HCT116 (cell line): ENCODE measurements at regions not wholly inside any gene's neighbourhood (a gene's known extent, or its start where the extent isn't known, plus 50 kb on each side); places are given as distances from the start of the nearest gene placed in this dataset.

Source experiments
- ATAC-seq: fragments of 200-7000 bp; cut with Tn5 transposase; 2 replicates; pipeline ENCODE4 v1.9.1; 2020; ENCODE audit warnings: mild to moderate bottlenecking, moderate library complexity
- BruUV-seq: library from RNA; stranded (reverse); fragments of 400-500 nt; replicated peaks from 2 replicates; lab custom pipeline; 2021; lab: Mats Ljungman, UMichigan
- CTCF ChIA-PET: fragments of 300-600 bp; sonication (Branson Sonifier 250); formaldehyde crosslinking; loops from one replicate; lab custom pipeline; 2021; ENCODE audit warnings: antibody characterized with exemption; lab: Charles Lee
- POLR2A ChIA-PET: fragments of 300-600, 350-600 bp; sonication (Branson Sonifier 250); formaldehyde crosslinking; loops from one replicate; lab custom pipeline; 2021; ENCODE audit warnings: antibody characterized with exemption; lab: Charles Lee
- RAD21 ChIA-PET, 2 experiments: fragments of 300-600 bp; sonication (Branson Sonifier 250); formaldehyde crosslinking; loops; one replicate each; lab custom pipeline; 2023; ENCODE audit warnings: low total read pairs in 2 of 2; ENCODE audit not compliant: uncharacterized antibody in 2 of 2, unreplicated experiment in 2 of 2, low non-redundant PET in 1 of 2; lab: Charles Lee
- DNase-seq: peaks from one replicate; pipeline ENCODE4 v3.0.0-alpha.2; 2010; ENCODE audit warnings: low read depth, low spot score
- H2AFZ ChIP-seq: fragments of 200-600 bp; shearing (Covaris generic), sonication (generic); 2 replicates; pipeline ENCODE4 v1.6.1; 2017; ENCODE audit warnings: low read depth, mixed run types, mixed read lengths, antibody characterized with exemption, low read length; ENCODE audit not compliant: poor library complexity, severe bottlenecking
- H3K27ac ChIP-seq: 2 replicates; pipeline ENCODE4 v1.5.1; 2012; ENCODE audit warnings: low read depth, low read length
- H3K27me3 ChIP-seq: fragments of 200-600 bp; sonication (generic); 2 replicates; pipeline ENCODE4 v1.6.1; 2016; ENCODE audit warnings: mixed run types, low read length, mixed read lengths; ENCODE audit not compliant: insufficient read depth
- H3K36me3 ChIP-seq, 2 experiments: fragments of 200-500 bp in 1 of 2; fragments of 200-600 bp in 1 of 2; sonication (Bioruptor generic) in 1 of 2; sonication (generic) in 1 of 2; 2 replicates each; pipeline versions ENCODE4 v1.5.1 to v1.6.1; 2014 to 2016; ENCODE audit warnings: low read length in 2 of 2, inconsistent platforms in 1 of 2, mixed read lengths in 1 of 2, mixed run types in 1 of 2; ENCODE audit not compliant: insufficient read depth in 2 of 2, control insufficient read depth in 1 of 2
- H3K4me1 ChIP-seq, 2 experiments: fragments of 200-600 bp in 1 of 2; sonication (generic) in 1 of 2; 2 replicates each; pipeline versions ENCODE4 v1.5.1 to v1.6.1; 2012 to 2017; ENCODE audit warnings: low read length in 2 of 2, inconsistent platforms in 1 of 2, mild to moderate bottlenecking in 1 of 2, mixed read lengths in 1 of 2, mixed run types in 1 of 2, moderate library complexity in 1 of 2; ENCODE audit not compliant: insufficient read depth in 2 of 2, control insufficient read depth in 1 of 2
- H3K4me2 ChIP-seq: fragments of 200-600 bp; sonication (generic); 2 replicates; pipeline ENCODE4 v1.6.1; 2017; ENCODE audit warnings: mixed run types, low read length, mixed read lengths
- H3K4me3 ChIP-seq, 2 experiments: fragments of 200-600 bp in 1 of 2; sonication (generic) in 1 of 2; replicated peaks in 1 of 2; 2 replicates each; pipeline ENCODE4 v1.5.1; 2011 to 2016; ENCODE audit warnings: low read length in 2 of 2, control low read depth in 1 of 2, low read depth in 1 of 2, mild to moderate bottlenecking in 1 of 2, mixed read lengths in 1 of 2, mixed run types in 1 of 2
- H3K79me2 ChIP-seq: fragments of 200-600 bp; sonication (generic); 2 replicates; pipeline ENCODE4 v1.6.1; 2017; ENCODE audit warnings: mild to moderate bottlenecking, mixed run types, low read length, moderate library complexity, mixed read lengths; ENCODE audit not compliant: insufficient read depth
- H3K9ac ChIP-seq: fragments of 200-600 bp; sonication (generic); 2 replicates; pipeline ENCODE4 v1.6.1; 2016; ENCODE audit warnings: low read length, mixed read lengths
- H3K9me2 ChIP-seq: fragments of 200-600 bp; sonication (generic), shearing (Covaris generic); 2 replicates; pipeline ENCODE4 v1.6.1; 2017; ENCODE audit warnings: mixed run types, mild to moderate bottlenecking, moderate library complexity; ENCODE audit not compliant: insufficient read depth
- H3K9me3 ChIP-seq, 2 experiments: fragments of 200-500 bp in 1 of 2; fragments of 200-600 bp in 1 of 2; sonication (Bioruptor generic) in 1 of 2; sonication (generic) in 1 of 2; 2 replicates each; pipeline ENCODE4 v1.6.1; 2014 to 2017; ENCODE audit warnings: low read length in 2 of 2, mixed read lengths in 2 of 2, inconsistent platforms in 1 of 2, low read depth in 1 of 2, mild to moderate bottlenecking in 1 of 2, mixed run types in 1 of 2, moderate library complexity in 1 of 2; ENCODE audit not compliant: control insufficient read depth in 1 of 2, insufficient read depth in 1 of 2
- H4K20me1 ChIP-seq: fragments of 200-600 bp; sonication (generic), shearing (Covaris generic); 2 replicates; pipeline ENCODE4 v1.6.1; 2017; ENCODE audit warnings: mixed run types, mild to moderate bottlenecking, moderate library complexity; ENCODE audit not compliant: insufficient read depth
- CEBPB ChIP-seq: IDR thresholded peaks from 2 replicates; pipeline ENCODE4 v1.6.1; 2012; ENCODE audit warnings: low read depth
- EGR1 ChIP-seq: IDR thresholded peaks from 2 replicates; pipeline ENCODE4 v1.6.1; 2012; ENCODE audit warnings: low read depth
- ELF1 ChIP-seq: IDR thresholded peaks from 2 replicates; pipeline ENCODE4 v1.6.1; 2012; ENCODE audit warnings: low read depth, borderline replicate concordance
- EZH2 ChIP-seq: fragments of 200-600 bp; sonication (generic); IDR thresholded peaks from 2 replicates; pipeline ENCODE4 v1.6.1; 2017; ENCODE audit warnings: antibody characterized with exemption, mixed run types
- EZH2phosphoT487 ChIP-seq: fragments of 200-600 bp; IDR thresholded peaks from 2 replicates; pipeline ENCODE4 v1.6.1; 2018; ENCODE audit warnings: antibody characterized with exemption, borderline replicate concordance
- JUND ChIP-seq: IDR thresholded peaks from 2 replicates; pipeline ENCODE4 v1.6.1; 2012
- POLR2AphosphoS5 ChIP-seq: IDR thresholded peaks from 2 replicates; pipeline ENCODE4 v1.6.1; 2011; ENCODE audit warnings: mild to moderate bottlenecking, low read depth, low read length, moderate library complexity
- RAD21 ChIP-seq: IDR thresholded peaks from 2 replicates; pipeline ENCODE4 v1.6.1; 2012; ENCODE audit warnings: low read depth, mild to moderate bottlenecking
- SIN3A ChIP-seq: IDR thresholded peaks from 2 replicates; pipeline ENCODE4 v1.6.1; 2012; ENCODE audit warnings: low read depth
- SP1 ChIP-seq: IDR thresholded peaks from 2 replicates; pipeline ENCODE4 v1.6.1; 2012; ENCODE audit warnings: low read depth
- SRF ChIP-seq: IDR thresholded peaks from 2 replicates; pipeline ENCODE4 v1.6.1; 2012; ENCODE audit warnings: low read depth
- ZFX ChIP-seq: fragments of 450-650 bp; IDR thresholded peaks from 2 replicates; pipeline ENCODE4 v1.6.1; 2017
- ZNF274 ChIP-seq: fragments of 200-500 bp; sonication (Bioruptor generic); IDR thresholded peaks from 2 replicates; pipeline ENCODE4 v1.6.1; 2014; ENCODE audit warnings: mild to moderate bottlenecking, low read depth, low read length, inconsistent platforms
- intact Hi-C: fragments of 100-400 bp; cut with micrococcal nuclease; formaldehyde crosslinking; loops from 2 replicates; pipeline ENCODE4 v1.10.0; 2022
- TF ChIP-seq, protein P1 (sequence below): IDR thresholded peaks from 2 replicates; pipeline ENCODE4 v1.6.1; 2012; ENCODE audit warnings: low read depth
- TF ChIP-seq, protein P2 (sequence below): IDR thresholded peaks from 2 replicates; pipeline ENCODE4 v1.6.1; 2012
- TF ChIP-seq, protein P3 (sequence below), 3 experiments: fragments of 200-600 bp in 1 of 3; sonication (generic) in 1 of 3; IDR thresholded peaks in 2 of 3; conservative IDR thresholded peaks in 1 of 3; 2 replicates each; pipeline ENCODE4 v1.5.1; 2012 to 2017; ENCODE audit warnings: low read depth in 2 of 3, low read length in 2 of 3, antibody characterized with exemption in 1 of 3, borderline replicate concordance in 1 of 3, control low read depth in 1 of 3, mild to moderate bottlenecking in 1 of 3, mixed read lengths in 1 of 3, mixed run types in 1 of 3, moderate library complexity in 1 of 3; ENCODE audit not compliant: insufficient read depth in 1 of 3
- TF ChIP-seq, protein P4 (sequence below): IDR thresholded peaks from 2 replicates; pipeline ENCODE4 v1.6.1; 2011; ENCODE audit warnings: mild to moderate bottlenecking, low read length, moderate library complexity; ENCODE audit not compliant: insufficient replicate concordance; ENCODE audit errors: extremely low read depth

DNA sequence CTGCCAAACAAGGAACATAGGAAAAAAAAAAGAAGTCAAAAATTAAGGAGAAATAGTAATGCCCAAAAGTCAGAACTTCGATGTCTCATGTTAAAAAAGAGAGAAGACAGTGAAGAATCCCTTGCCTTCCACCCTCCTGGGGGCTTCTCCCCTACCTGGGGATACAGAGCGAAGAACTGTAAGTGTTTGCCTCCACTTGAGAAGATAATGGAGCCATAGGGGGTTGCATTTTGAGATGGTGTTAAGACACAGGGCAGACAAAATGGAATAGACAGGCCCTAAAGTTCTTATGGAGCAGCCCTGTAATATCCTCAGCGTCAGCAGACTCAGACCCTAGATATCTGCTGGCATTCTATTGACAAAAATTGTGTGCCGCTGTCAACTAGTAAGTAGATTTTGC, 222.2 kb upstream of the MAP3K7 start (continued):
- no peak for TF ChIP-seq EZH2phosphoT487
- TF ChIP-seq ZFX = no peak
- no peak for TF ChIP-seq SP1
- no peak for TF ChIP-seq SIN3A
- no peak for TF ChIP-seq ZNF274
- TF ChIP-seq JUND = no peak

DNA sequence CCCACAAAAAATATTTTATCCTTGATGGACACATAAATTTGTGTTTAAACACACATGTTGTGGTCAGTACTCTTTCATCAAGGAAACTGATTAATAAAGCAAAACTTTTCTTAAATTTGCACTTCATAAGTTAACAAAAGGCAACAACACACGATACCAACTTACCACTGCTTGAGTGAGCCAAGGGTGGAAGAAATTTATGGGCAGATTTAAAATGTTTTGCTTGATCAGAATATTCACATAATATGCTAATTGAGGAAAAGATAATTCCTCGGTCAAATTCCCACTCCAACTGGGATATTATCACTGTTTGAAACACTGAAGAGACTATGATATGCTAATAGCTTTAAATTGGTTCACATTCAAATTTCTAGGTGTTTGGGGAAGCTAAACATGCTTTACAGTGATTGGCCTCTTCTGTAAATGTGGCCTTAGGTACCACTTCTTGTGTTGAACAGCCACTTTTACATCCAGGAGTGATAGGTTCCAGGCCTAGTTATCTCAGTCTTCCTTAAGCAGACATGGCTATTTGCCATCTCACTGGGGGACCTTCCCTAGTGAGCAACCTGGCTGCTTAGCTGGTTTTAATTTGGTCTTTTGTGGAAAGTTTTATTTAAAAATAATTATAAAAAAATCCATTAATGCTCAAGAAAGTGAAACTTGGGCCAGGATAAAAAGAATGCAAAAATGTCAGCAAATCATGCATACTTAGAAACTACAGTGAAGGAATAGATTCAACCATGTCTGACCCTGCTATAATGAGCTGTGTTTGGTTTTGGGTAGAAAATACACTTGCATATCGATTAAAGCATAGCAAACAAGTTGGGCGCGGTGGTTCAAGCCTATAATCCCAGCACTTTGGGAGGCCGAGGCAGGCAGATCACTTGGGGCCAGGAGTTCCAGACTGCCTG, 221.2 kb upstream of the MAP3K7 start:
- intact Hi-C loops = no loop called here
- DNase-seq = no peak
- CTCF ChIA-PET = no interaction called here
- no peaks in the 10 kb centered on the region for H3K4me1 ChIP-seq
- no peak overlapping the region for H3K27ac ChIP-seq
- no peak overlapping the region for H2AFZ ChIP-seq
- H3K79me2 ChIP-seq = no peaks in the 10 kb centered on the region
- no peak overlapping the region for H3K4me2 ChIP-seq
- BruUV-seq = no TSS peak
- POLR2A ChIA-PET = no interaction called here
- ATAC-seq = no peak
- RAD21 ChIA-PET = no interaction called here
- no peaks in the 10 kb centered on the region for H4K20me1 ChIP-seq
- no peaks in the 10 kb centered on the region for H3K9me2 ChIP-seq
- no peak overlapping the region for H3K9ac ChIP-seq
- H3K36me3 ChIP-seq = no peaks in the 10 kb centered on the region
- H3K4me3 ChIP-seq = no peak overlapping the region
- H3K9me3 ChIP-seq = no peaks in the 10 kb centered on the region
- H3K27me3 ChIP-seq = peaks cover 1% of the 10 kb centered on the region
- no peak for TF ChIP-seq CEBPB
- TF ChIP-seq JUND = no peak
- no peak for TF ChIP-seq ELF1
- no peak for TF ChIP-seq POLR2AphosphoS5
- no peak for TF ChIP-seq SIN3A
- no peak for TF ChIP-seq ZNF274
- TF ChIP-seq, protein P1, sequence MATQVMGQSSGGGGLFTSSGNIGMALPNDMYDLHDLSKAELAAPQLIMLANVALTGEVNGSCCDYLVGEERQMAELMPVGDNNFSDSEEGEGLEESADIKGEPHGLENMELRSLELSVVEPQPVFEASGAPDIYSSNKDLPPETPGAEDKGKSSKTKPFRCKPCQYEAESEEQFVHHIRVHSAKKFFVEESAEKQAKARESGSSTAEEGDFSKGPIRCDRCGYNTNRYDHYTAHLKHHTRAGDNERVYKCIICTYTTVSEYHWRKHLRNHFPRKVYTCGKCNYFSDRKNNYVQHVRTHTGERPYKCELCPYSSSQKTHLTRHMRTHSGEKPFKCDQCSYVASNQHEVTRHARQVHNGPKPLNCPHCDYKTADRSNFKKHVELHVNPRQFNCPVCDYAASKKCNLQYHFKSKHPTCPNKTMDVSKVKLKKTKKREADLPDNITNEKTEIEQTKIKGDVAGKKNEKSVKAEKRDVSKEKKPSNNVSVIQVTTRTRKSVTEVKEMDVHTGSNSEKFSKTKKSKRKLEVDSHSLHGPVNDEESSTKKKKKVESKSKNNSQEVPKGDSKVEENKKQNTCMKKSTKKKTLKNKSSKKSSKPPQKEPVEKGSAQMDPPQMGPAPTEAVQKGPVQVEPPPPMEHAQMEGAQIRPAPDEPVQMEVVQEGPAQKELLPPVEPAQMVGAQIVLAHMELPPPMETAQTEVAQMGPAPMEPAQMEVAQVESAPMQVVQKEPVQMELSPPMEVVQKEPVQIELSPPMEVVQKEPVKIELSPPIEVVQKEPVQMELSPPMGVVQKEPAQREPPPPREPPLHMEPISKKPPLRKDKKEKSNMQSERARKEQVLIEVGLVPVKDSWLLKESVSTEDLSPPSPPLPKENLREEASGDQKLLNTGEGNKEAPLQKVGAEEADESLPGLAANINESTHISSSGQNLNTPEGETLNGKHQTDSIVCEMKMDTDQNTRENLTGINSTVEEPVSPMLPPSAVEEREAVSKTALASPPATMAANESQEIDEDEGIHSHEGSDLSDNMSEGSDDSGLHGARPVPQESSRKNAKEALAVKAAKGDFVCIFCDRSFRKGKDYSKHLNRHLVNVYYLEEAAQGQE = no peak
- no peak for TF ChIP-seq EZH2
- TF ChIP-seq, protein P2, sequence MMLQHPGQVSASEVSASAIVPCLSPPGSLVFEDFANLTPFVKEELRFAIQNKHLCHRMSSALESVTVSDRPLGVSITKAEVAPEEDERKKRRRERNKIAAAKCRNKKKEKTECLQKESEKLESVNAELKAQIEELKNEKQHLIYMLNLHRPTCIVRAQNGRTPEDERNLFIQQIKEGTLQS = no peak
- TF ChIP-seq, protein P3, sequence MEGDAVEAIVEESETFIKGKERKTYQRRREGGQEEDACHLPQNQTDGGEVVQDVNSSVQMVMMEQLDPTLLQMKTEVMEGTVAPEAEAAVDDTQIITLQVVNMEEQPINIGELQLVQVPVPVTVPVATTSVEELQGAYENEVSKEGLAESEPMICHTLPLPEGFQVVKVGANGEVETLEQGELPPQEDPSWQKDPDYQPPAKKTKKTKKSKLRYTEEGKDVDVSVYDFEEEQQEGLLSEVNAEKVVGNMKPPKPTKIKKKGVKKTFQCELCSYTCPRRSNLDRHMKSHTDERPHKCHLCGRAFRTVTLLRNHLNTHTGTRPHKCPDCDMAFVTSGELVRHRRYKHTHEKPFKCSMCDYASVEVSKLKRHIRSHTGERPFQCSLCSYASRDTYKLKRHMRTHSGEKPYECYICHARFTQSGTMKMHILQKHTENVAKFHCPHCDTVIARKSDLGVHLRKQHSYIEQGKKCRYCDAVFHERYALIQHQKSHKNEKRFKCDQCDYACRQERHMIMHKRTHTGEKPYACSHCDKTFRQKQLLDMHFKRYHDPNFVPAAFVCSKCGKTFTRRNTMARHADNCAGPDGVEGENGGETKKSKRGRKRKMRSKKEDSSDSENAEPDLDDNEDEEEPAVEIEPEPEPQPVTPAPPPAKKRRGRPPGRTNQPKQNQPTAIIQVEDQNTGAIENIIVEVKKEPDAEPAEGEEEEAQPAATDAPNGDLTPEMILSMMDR (IDR thresholded peaks at IDR 0.05 in 2 of 3, conservative IDR thresholded peaks at IDR 0.05 in 1 of 3; ENCODE audit: borderline replicate concordance in 1 of 3, insufficient read depth in 1 of 3, low read depth in 2 of 3, low read length in 2 of 3) = no peak
- no peak for TF ChIP-seq EGR1
- TF ChIP-seq, protein P4, sequence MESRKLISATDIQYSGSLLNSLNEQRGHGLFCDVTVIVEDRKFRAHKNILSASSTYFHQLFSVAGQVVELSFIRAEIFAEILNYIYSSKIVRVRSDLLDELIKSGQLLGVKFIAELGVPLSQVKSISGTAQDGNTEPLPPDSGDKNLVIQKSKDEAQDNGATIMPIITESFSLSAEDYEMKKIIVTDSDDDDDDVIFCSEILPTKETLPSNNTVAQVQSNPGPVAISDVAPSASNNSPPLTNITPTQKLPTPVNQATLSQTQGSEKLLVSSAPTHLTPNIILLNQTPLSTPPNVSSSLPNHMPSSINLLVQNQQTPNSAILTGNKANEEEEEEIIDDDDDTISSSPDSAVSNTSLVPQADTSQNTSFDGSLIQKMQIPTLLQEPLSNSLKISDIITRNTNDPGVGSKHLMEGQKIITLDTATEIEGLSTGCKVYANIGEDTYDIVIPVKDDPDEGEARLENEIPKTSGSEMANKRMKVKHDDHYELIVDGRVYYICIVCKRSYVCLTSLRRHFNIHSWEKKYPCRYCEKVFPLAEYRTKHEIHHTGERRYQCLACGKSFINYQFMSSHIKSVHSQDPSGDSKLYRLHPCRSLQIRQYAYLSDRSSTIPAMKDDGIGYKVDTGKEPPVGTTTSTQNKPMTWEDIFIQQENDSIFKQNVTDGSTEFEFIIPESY = no peak
- TF ChIP-seq SRF = no peak
- no peak for TF ChIP-seq RAD21
